SU-DHL-6 (cell line): ENCODE measurements at regions not wholly inside any gene's neighbourhood (a gene's known extent, or its start where the extent isn't known, plus 50 kb on each side); places are given as distances from the start of the nearest gene placed in this dataset.

Experiments used
- H2AFZ ChIP-seq: fragments of 200-600 bp; sonication (generic); 2 replicates; pipeline ENCODE4 v1.6.1; 2014; ENCODE audit warnings: low read depth, mild to moderate bottlenecking, moderate library complexity, mixed read lengths, antibody characterized with exemption, low read length; ENCODE audit not compliant: severe bottlenecking
- H3F3A ChIP-seq: fragments of 200-600 bp; shearing (Covaris generic); 2 replicates; pipeline ENCODE4 v1.6.0; 2016; ENCODE audit warnings: antibody characterized with exemption, mild to moderate bottlenecking; ENCODE audit not compliant: insufficient read depth
- H3K27ac ChIP-seq: fragments of 200-600 bp; sonication (generic); 2 replicates; pipeline ENCODE4 v1.5.1; 2016; ENCODE audit warnings: low read depth, mild to moderate bottlenecking, low read length, moderate library complexity, mixed read lengths
- H3K27me3 ChIP-seq: fragments of 200-600 bp; sonication (generic), shearing (Covaris generic); 2 replicates; pipeline ENCODE4 v1.6.0; 2014; ENCODE audit warnings: mild to moderate bottlenecking, low read length
- H3K36me3 ChIP-seq: fragments of 200-600 bp; sonication (generic); 2 replicates; pipeline ENCODE4 v1.6.1; 2014; ENCODE audit warnings: mild to moderate bottlenecking, low read length, mixed read lengths
- H3K4me2 ChIP-seq: fragments of 300-600, 200-600 bp; shearing (Covaris generic), sonication (generic); 2 replicates; pipeline ENCODE4 v1.6.0; 2014; ENCODE audit warnings: low read length, low read depth, mild to moderate bottlenecking; ENCODE audit not compliant: poor library complexity, severe bottlenecking
- H3K4me3 ChIP-seq: fragments of 200-600 bp; sonication (generic); 2 replicates; pipeline ENCODE4 v1.5.1; 2014; ENCODE audit warnings: antibody characterized with exemption, low read length, mild to moderate bottlenecking, mixed read lengths; ENCODE audit not compliant: insufficient read depth, poor library complexity, severe bottlenecking
- H3K79me2 ChIP-seq: fragments of 200-600 bp; sonication (generic); 2 replicates; pipeline ENCODE4 v1.6.1; 2014; ENCODE audit warnings: mild to moderate bottlenecking, low read length, moderate library complexity; ENCODE audit not compliant: insufficient read depth
- H3K9ac ChIP-seq: fragments of 200-600 bp; sonication (generic); 2 replicates; pipeline ENCODE4 v1.7.0; 2014; ENCODE audit warnings: mild to moderate bottlenecking, low read length
- H3K9me2 ChIP-seq: fragments of 200-600 bp; sonication (generic); replicated peaks from 2 replicates; pipeline ENCODE4 v1.6.1; 2014; ENCODE audit warnings: low read length; ENCODE audit not compliant: insufficient read depth
- H3K9me3 ChIP-seq: fragments of 200-600 bp; sonication (generic); 2 replicates; pipeline ENCODE4 v1.6.1; 2014; ENCODE audit warnings: low read length, mixed read lengths; ENCODE audit not compliant: insufficient read depth
- H4K20me1 ChIP-seq: fragments of 200-600 bp; sonication (generic); 2 replicates; pipeline ENCODE4 v1.6.1; 2014; ENCODE audit warnings: low read depth, mild to moderate bottlenecking, antibody characterized with exemption, low read length, moderate library complexity, mixed read lengths
- CTCF ChIP-seq: fragments of 200-600 bp; sonication (generic); IDR thresholded peaks from one replicate; pipeline ENCODE4 v1.5.1; 2017; ENCODE audit warnings: antibody characterized with exemption, mild to moderate bottlenecking, low read length, moderate library complexity; ENCODE audit not compliant: insufficient read depth, poor library complexity, severe bottlenecking
- EZH2phosphoT487 ChIP-seq: fragments of 200-600 bp; sonication (generic), shearing (Covaris generic); conservative IDR thresholded peaks from 2 replicates; pipeline ENCODE4 v1.6.1; 2018; ENCODE audit warnings: mild to moderate bottlenecking, antibody characterized with exemption, low read length, moderate library complexity, mixed read lengths

GRCh38 chr3:24936574-24936973 lies 441.9 kb upstream of the THRB start:
- no peaks in the 10 kb centered on the region for H3K9me3 ChIP-seq
- no peak overlapping the region for H2AFZ ChIP-seq
- H3K36me3 ChIP-seq: no peaks in the 10 kb centered on the region; the same call in 1 of the 2 replicates
- no peaks in the 10 kb centered on the region for H3K9me2 ChIP-seq
- H3K4me3 ChIP-seq: no peak overlapping the region
- no peak overlapping the region for H3K9ac ChIP-seq
- H4K20me1 ChIP-seq: no peaks in the 10 kb centered on the region
- no peaks in the 10 kb centered on the region for H3K27me3 ChIP-seq
- H3K4me2 ChIP-seq: no peak overlapping the region
- no peak for TF ChIP-seq CTCF
- TF ChIP-seq EZH2phosphoT487: no peak
- H3F3A ChIP-seq: no peaks in the 10 kb centered on the region
- no peaks in the 10 kb centered on the region for H3K79me2 ChIP-seq
- H3K27ac ChIP-seq: no peak overlapping the region

- no peaks in the 10 kb centered on the region for H3K9me3 ChIP-seq
- no peaks in the 10 kb centered on the region for H3K9me2 ChIP-seq
- no peak overlapping the region for H3K4me3 ChIP-seq
- H3K36me3 ChIP-seq: no peaks in the 10 kb centered on the region; the same call in 1 of the 2 replicates
- H3K9ac ChIP-seq: no peak overlapping the region
- H4K20me1 ChIP-seq: no peaks in the 10 kb centered on the region
- H3K27me3 ChIP-seq: no peaks in the 10 kb centered on the region
- H3F3A ChIP-seq: no peaks in the 10 kb centered on the region
- H2AFZ ChIP-seq: no peak overlapping the region
- no peaks in the 10 kb centered on the region for H3K79me2 ChIP-seq
- TF ChIP-seq EZH2phosphoT487 (no peak), CTCF (no peak)
- no peak overlapping the region for H3K27ac ChIP-seq
- H3K4me2 ChIP-seq: no peak overlapping the region
Observed at GRCh38 chr3:24937228-24937627, 442.6 kb upstream of the THRB start.

- no peak overlapping the region for H3K4me3 ChIP-seq
- H3F3A ChIP-seq: no peaks in the 10 kb centered on the region
- H3K79me2 ChIP-seq: no peaks in the 10 kb centered on the region
- no peaks in the 10 kb centered on the region for H3K9me3 ChIP-seq
- H3K27ac ChIP-seq: no peak overlapping the region
- no peak overlapping the region for H3K9ac ChIP-seq
- no peaks in the 10 kb centered on the region for H3K9me2 ChIP-seq
- H4K20me1 ChIP-seq: no peaks in the 10 kb centered on the region
- H2AFZ ChIP-seq: no peak overlapping the region
- TF ChIP-seq EZH2phosphoT487 (no peak), CTCF (no peak)
- H3K27me3 ChIP-seq: no peaks in the 10 kb centered on the region
- H3K4me2 ChIP-seq: no peak overlapping the region
- no peaks in the 10 kb centered on the region; the same call in 1 of the 2 replicates for H3K36me3 ChIP-seq
Observed at GRCh38 chr3:24937780-24938179, 443.1 kb upstream of the THRB start.

- Histone ChIP-seq H2AFZ (no peak overlapping the region), H3K4me2 (no peak overlapping the region)
Observed at GRCh38 chr3:24943961-24944360, 449.3 kb upstream of the THRB start.

More at GRCh38 chr3:24943961-24944360, 449.3 kb upstream of the THRB start:
- TF ChIP-seq EZH2phosphoT487: no peak
- TF ChIP-seq CTCF: no peak
- Histone ChIP-seq H3K27ac (no peak overlapping the region), H3K9ac (no peak overlapping the region), H3K9me3 (no peaks in the 10 kb centered on the region), H3K4me3 (no peak overlapping the region), H3K9me2 (no peaks in the 10 kb centered on the region), H3K27me3 (no peaks in the 10 kb centered on the region), H3K36me3 (no peaks in the 10 kb centered on the region), H3F3A (no peaks in the 10 kb centered on the region), H4K20me1 (no peaks in the 10 kb centered on the region), H3K79me2 (no peaks in the 10 kb centered on the region)
